IPS-15b (cell line): ENCODE measurements at regions not wholly inside any gene's neighbourhood (a gene's known extent, or its start where the extent isn't known, plus 50 kb on each side); places are given as distances from the start of the nearest gene placed in this dataset.

Experiments
- H3K27me3 ChIP-seq: one replicate; pipeline ENCODE4 v1.6.1; 2013; ENCODE audit warnings: low read length; ENCODE audit not compliant: control insufficient read depth, insufficient read depth
- H3K36me3 ChIP-seq: one replicate; pipeline ENCODE4 v1.6.1; 2013; ENCODE audit warnings: low read length; ENCODE audit not compliant: control insufficient read depth, insufficient read depth
- H3K4me1 ChIP-seq: one replicate; pipeline ENCODE4 v1.6.1; 2013; ENCODE audit warnings: mild to moderate bottlenecking, low read length; ENCODE audit not compliant: control insufficient read depth, insufficient read depth
- H3K4me3 ChIP-seq: one replicate; pipeline ENCODE4 v1.5.1; 2013; ENCODE audit warnings: low read depth, low read length
- H3K9ac ChIP-seq: one replicate; pipeline ENCODE4 v1.6.1; 2013; ENCODE audit warnings: low read depth, mild to moderate bottlenecking, low read length
- H3K9me3 ChIP-seq: one replicate; pipeline ENCODE4 v1.6.1; 2013; ENCODE audit warnings: mild to moderate bottlenecking, low read length; ENCODE audit not compliant: control insufficient read depth, insufficient read depth

GRCh38 chr1:213844632-213845031, 143.1 kb upstream of the PROX1 start:
- Histone ChIP-seq H3K9me3 (no peaks in the 10 kb centered on the region), H3K4me1 (no peaks in the 10 kb centered on the region), H3K4me3 (no peak overlapping the region), H3K9ac (no peak overlapping the region), H3K27me3 (no peaks in the 10 kb centered on the region), H3K36me3 (no peaks in the 10 kb centered on the region)

DNA sequence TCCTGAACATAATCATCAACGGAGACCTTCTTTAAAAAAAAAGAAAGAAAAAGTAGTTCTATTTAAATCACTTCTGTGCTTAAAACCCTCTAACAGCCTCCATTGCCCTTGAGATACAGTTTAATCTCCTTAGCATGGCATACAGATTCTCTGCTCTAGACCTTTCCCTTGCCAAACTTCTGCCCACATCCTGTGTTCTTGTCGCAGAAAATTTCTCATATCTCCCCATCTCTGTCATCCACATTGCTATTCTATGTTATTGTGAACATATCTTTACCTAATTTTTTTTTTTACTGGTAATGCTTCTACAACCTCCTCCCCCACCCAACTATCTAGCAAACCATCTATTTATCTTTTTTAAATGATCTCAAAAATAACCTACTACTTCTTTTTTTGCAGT, 135.7 kb upstream of the PROX1 start:
- no peak overlapping the region for H3K4me3 ChIP-seq
- no peaks in the 10 kb centered on the region for H3K27me3 ChIP-seq
- no peak overlapping the region for H3K9ac ChIP-seq

GRCh38 chr1:213858581-213858980, 129.2 kb upstream of the PROX1 start:
- H3K9me3 ChIP-seq, result no peaks in the 10 kb centered on the region
- H3K27me3 ChIP-seq, result no peaks in the 10 kb centered on the region
- no peaks in the 10 kb centered on the region for H3K36me3 ChIP-seq
- H3K9ac ChIP-seq, result no peak overlapping the region
- no peak overlapping the region for H3K4me3 ChIP-seq
- no peaks in the 10 kb centered on the region for H3K4me1 ChIP-seq

More for the DNA sequence above, 135.7 kb upstream of the PROX1 start:
- no peaks in the 10 kb centered on the region for H3K9me3 ChIP-seq
- H3K4me1 ChIP-seq, result no peaks in the 10 kb centered on the region
- H3K36me3 ChIP-seq, result no peaks in the 10 kb centered on the region

GRCh38 chr1:213861841-213862240, 125.9 kb upstream of the PROX1 start:
- H3K4me1 ChIP-seq, result no peaks in the 10 kb centered on the region
- H3K36me3 ChIP-seq, result no peaks in the 10 kb centered on the region
- no peak overlapping the region for H3K4me3 ChIP-seq
- H3K27me3 ChIP-seq, result no peaks in the 10 kb centered on the region
- H3K9me3 ChIP-seq, result no peaks in the 10 kb centered on the region
- no peak overlapping the region for H3K9ac ChIP-seq

DNA sequence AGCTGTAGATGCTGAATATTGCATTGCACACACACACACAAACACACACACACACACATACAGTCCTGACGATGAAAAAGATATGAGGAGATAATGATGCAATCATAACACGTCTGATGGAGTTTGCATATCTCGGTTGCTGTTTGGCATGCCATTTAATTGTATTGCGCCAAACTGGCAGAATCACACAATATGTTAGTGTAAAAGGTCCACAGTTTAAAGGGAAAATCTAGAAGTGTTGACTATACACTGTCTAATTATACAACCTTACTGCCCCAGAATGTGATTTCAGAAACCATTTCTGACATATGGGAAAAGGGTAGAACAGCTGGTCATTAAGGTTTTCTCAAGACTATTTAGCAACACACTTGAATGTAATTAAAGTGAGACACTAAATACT, 123.7 kb upstream of the PROX1 start:
- Histone ChIP-seq H3K9me3 (no peaks in the 10 kb centered on the region), H3K9ac (no peak overlapping the region), H3K4me3 (no peak overlapping the region), H3K27me3 (no peaks in the 10 kb centered on the region), H3K36me3 (no peaks in the 10 kb centered on the region), H3K4me1 (no peaks in the 10 kb centered on the region)

- no peak overlapping the region for H3K4me3 ChIP-seq
- H3K27me3 ChIP-seq, result no peaks in the 10 kb centered on the region
Observed at GRCh38 chr1:213868482-213868881, 119.3 kb upstream of the PROX1 start.

DNA sequence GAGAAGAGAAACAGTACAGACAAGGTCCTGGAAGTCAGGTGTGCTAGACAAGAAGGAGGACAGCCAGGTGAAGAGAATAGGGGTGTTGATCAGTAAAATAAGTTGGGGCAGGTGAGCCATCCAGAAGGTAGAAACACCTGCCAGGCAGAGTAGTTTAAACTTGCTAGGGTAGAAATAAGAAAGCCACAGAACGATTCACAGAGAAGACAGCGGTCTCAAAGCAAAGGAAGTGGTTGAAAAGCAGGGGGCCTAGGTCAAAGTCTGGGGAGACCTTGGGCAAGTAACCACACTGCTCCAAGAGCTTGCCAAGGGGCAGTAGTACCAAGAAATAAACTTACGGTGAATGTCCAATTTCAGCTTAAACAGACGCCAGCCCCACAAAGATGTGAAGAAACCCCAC, 116.6 kb upstream of the PROX1 start:
- H3K36me3 ChIP-seq, result no peaks in the 10 kb centered on the region
- no peaks in the 10 kb centered on the region for H3K9me3 ChIP-seq
- H3K27me3 ChIP-seq, result no peaks in the 10 kb centered on the region
- H3K4me1 ChIP-seq, result no peaks in the 10 kb centered on the region
- no peak overlapping the region for H3K9ac ChIP-seq
- no peak overlapping the region for H3K4me3 ChIP-seq

More at GRCh38 chr1:213868482-213868881, 119.3 kb upstream of the PROX1 start:
- Histone ChIP-seq H3K9me3 (no peaks in the 10 kb centered on the region), H3K36me3 (no peaks in the 10 kb centered on the region), H3K4me1 (no peaks in the 10 kb centered on the region), H3K9ac (no peak overlapping the region)

GRCh38 chr1:213874789-213875188, 113.0 kb upstream of the PROX1 start:
- H3K9ac ChIP-seq, result no peak overlapping the region
- no peaks in the 10 kb centered on the region for H3K4me1 ChIP-seq
- H3K4me3 ChIP-seq, result no peak overlapping the region
- H3K9me3 ChIP-seq, result no peaks in the 10 kb centered on the region
- no peaks in the 10 kb centered on the region for H3K36me3 ChIP-seq
- no peaks in the 10 kb centered on the region for H3K27me3 ChIP-seq

DNA sequence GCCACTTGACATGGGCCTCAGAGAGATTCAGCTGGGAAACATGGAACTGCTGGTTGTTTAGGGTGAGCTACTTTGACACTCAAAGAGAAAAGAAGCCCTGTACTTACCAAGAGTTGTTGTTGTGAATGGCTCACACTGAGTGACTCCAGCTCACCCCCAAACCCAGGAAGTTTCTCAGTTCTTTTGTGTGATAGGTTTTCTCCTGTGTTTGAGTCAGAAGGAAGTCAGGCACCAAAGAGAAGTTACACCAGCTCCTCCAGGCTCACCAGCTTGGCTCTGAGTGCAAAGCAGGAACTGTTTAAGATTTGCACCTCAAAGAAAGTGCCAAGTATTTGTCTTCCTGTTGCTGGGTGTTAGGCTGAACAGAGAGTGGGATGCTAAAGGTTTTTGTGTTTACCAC, 111.2 kb upstream of the PROX1 start:
- H3K9ac ChIP-seq, result no peak overlapping the region
- no peak overlapping the region for H3K4me3 ChIP-seq
- no peaks in the 10 kb centered on the region for H3K36me3 ChIP-seq
- no peaks in the 10 kb centered on the region for H3K9me3 ChIP-seq
- H3K4me1 ChIP-seq, result no peaks in the 10 kb centered on the region
- no peaks in the 10 kb centered on the region for H3K27me3 ChIP-seq

GRCh38 chr1:213883618-213884017, 104.2 kb upstream of the PROX1 start:
- Histone ChIP-seq H3K9ac (no peak overlapping the region), H3K27me3 (no peaks in the 10 kb centered on the region)

DNA sequence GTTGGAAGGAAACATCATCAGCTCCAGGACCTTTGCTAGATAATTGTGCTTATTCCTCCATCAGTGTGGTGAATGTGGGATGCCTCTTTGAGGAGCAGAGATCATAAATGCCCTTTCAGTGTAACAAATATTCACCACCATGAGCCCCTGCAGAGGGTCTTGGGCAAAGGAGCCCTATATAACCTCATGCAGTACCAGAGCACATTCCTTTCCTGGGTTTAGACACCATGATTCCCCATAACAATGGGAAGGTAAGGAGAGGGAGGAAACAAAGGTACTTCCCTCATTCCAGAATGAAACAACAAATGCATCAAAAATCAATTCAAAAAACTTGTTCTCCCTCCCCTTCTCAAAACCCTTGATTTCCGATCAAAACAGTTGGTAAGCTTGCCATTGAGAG, 103.4 kb upstream of the PROX1 start:
- Histone ChIP-seq H3K9me3 (no peaks in the 10 kb centered on the region), H3K4me1 (no peaks in the 10 kb centered on the region), H3K9ac (no peak overlapping the region), H3K27me3 (no peaks in the 10 kb centered on the region), H3K36me3 (no peaks in the 10 kb centered on the region), H3K4me3 (no peak overlapping the region)

More at GRCh38 chr1:213883618-213884017, 104.2 kb upstream of the PROX1 start:
- Histone ChIP-seq H3K36me3 (no peaks in the 10 kb centered on the region), H3K4me3 (no peak overlapping the region), H3K9me3 (no peaks in the 10 kb centered on the region), H3K4me1 (no peaks in the 10 kb centered on the region)

DNA sequence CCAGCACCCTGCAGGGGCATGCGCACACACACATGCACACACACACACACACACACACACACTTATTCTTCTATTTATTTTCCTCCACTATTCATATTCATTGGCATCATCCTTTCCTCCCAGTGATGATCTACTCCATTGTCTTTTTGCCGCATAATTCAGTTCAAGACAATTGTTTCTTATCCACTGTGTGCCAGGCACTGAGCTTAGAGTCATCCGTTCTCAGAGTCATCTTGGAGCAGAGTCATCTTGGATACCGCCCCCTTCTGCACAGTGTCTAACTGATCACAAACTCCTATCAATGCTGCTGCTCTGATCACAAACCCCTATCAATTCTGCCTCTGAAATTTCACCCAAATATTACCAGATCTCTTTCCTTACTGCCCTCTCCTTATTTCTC, 102.8 kb upstream of the PROX1 start:
- H3K9me3 ChIP-seq, result no peaks in the 10 kb centered on the region
- H3K4me1 ChIP-seq, result no peaks in the 10 kb centered on the region
- H3K27me3 ChIP-seq, result no peaks in the 10 kb centered on the region
- no peak overlapping the region for H3K4me3 ChIP-seq
- H3K36me3 ChIP-seq, result no peaks in the 10 kb centered on the region
- no peak overlapping the region for H3K9ac ChIP-seq

GRCh38 chr1:213887842-213888241, 99.9 kb upstream of the PROX1 start:
- Histone ChIP-seq H3K4me1 (no peaks in the 10 kb centered on the region), H3K9ac (no peak overlapping the region), H3K27me3 (no peaks in the 10 kb centered on the region), H3K4me3 (no peak overlapping the region), H3K9me3 (no peaks in the 10 kb centered on the region), H3K36me3 (no peaks in the 10 kb centered on the region)
